ENCODE measurements at regions not wholly inside any gene's neighbourhood (a gene's known extent, or its start where the extent isn't known, plus 50 kb on each side); places are given as distances from the start of the nearest gene placed in this dataset.

DNA sequence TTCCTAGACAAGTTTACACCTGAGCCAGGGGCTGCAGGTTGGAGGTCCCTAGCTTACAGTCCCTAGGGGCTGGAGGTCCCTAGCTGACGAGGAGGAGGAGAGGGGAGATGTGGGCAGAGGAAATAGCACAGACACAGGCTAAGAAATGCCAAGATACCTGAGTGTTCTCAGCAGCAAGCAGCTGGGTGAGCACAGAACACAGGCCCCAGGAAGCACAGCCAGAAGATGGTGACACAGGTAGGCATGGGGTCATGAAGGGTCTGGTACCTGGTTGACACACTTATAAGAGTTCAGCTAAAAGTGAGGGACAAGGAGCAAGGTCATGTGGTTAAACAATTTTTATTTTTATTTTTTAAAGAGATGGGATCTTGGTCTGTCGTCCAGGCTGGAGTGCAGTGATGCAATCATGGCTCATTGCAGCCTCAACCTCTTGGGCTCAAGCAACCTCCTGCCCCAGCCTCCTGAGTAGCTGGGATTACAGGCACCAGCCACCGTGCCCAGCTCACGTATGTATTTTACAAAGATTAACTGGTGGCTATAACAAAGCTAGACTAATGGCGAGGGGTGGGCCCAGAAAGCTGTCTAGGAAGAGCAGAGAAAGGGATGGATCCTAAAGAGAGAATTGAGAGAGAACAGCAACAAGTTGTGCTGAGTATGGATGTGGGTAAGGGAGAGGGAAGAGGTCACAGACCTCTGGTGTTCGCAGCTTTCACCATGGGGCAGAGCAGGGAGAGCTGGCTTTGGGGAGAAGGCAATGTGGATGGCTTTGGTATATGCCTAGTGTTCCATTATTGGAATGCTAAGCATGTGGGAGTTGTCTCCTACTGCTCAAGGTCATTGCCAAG, 140.3 kb upstream of the KLF14 start:
- TF ChIP-seq POLR2A (IDR thresholded peaks at IDR 0.05; ENCODE audit: low read depth, low read length) = no peak
- TF ChIP-seq POLR2AphosphoS5 (IDR thresholded peaks at IDR 0.05; ENCODE audit: low read depth, low read length) = peak; percentile 39; the same call in 1 of the 2 replicates
- TF ChIP-seq SPI1 (IDR thresholded peaks at IDR 0.05; ENCODE audit: low read depth, low read length) = no peak
